Caki2 (cell line): ENCODE measurements at regions not wholly inside any gene's neighbourhood (a gene's known extent, or its start where the extent isn't known, plus 50 kb on each side); places are given as distances from the start of the nearest gene placed in this dataset.
"Not testable (repeated sequence)": the region's sequence is repeated elsewhere in the genome, so short reads cannot be mapped to it uniquely, and the experiment has no call there.

ENCODE experiments used
- DNase-seq: peaks from one replicate; pipeline ENCODE4 v3.0.0-alpha.2; 2015; ENCODE audit warnings: low read depth
- in situ Hi-C: cut with HindIII; loops from 2 replicates; pipeline ENCODE4 v1.10.0; 2016; ENCODE audit warnings: low sequenced_read_pairs, low pct_unique_long_range_greater_than_20kb, mixed read lengths

GRCh38 chr7:68839014-68839413 lies 759.3 kb upstream of the AUTS2 start:
- DNase-seq = no peak
- in situ Hi-C loops = no loop called here

DNA sequence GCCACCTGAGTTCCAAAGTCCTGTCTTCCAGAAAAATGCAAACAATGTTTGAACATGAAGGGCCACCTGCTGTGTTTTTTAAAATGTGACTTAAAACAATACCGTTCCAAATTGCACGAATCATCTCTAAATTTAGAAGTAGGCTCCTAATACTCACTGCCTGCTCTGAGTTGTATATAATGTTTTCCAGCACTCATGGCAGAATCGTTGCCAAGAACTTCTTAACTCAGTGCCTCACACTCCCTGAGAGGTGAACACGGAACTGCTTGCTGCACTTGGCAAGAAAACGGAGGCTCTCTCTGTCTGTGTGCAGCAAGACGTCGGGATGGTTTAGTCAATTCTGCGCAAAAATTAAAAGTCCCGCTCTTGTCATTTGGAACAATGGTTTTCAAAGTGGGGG lies 757.3 kb upstream of the AUTS2 start:
- in situ Hi-C loops = no loop called here
- no peak for DNase-seq

GRCh38 chr7:68843985-68844384 lies 754.3 kb upstream of the AUTS2 start:
- DNase-seq, in situ Hi-C loops: not testable (repeated sequence)

DNA sequence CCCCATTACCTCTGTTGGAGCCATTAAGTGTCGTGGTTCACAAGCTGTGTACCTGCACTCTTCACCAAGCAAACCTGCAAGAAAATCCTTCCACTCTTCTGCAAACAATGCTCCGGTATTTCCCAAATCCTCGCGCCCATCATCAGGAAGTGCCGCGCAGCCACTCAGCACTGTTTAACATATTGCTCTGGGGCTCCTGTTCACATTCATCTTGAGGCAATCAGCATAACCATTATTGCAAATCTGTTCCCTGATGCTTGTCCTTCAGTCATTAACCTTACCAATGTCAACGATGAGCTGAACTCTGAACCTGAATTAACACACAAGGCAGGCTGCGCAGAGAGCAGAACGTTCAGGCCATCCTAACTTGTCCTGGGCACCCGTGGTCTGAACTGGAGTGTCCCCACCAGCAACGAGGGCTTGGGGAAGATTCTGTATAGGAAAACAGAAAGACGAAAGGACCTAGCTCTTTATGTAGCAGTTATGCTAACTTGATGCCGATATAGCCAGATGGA lies 751.4 kb upstream of the AUTS2 start:
- in situ Hi-C loops = no loop called here
- DNase-seq = no peak

GRCh38 chr7:68853254-68853653 lies 745.0 kb upstream of the AUTS2 start:
- no peak for DNase-seq
- in situ Hi-C loops = no loop called here

DNA sequence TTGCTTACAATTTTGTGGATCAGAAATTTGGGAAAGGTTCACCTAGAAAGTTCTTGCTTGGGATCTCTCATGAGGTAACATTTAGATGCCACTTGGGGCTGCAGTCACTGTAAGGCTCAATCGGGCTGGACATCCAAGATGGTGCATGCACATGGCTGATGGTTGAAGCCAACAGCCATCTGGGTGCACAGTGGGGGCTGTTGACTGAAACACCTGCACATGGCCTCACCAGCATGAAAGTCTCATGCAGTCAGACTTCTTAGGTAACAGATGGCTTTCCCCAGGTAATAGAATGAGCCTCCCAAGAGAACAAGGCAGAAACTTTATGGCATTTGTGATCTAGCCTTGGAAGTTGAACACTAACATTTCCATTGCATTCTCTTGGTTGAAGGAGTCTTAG lies 740.7 kb upstream of the AUTS2 start:
- in situ Hi-C loops = no loop called here
- DNase-seq = no peak

DNA sequence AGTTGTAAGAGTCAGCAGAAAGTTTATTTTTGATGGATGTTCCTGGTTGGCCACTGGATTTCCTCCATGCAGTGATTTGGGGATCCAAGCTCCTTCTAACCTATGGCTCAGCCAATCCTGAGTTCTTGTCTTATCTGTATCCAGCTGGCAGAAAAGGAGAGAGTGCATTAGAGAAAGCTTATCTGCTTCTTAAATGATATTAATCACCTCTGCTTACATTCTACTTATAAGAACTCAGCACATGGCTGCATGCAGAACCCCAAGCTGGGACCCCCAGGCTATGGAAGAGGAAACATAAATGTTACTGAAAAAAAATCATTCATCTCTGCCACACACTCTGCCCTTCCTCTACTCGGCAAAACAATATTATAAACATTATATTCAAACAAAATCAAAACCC lies 739.8 kb upstream of the AUTS2 start:
- in situ Hi-C loops = no loop called here
- DNase-seq = no peak

- no peak for DNase-seq
- in situ Hi-C loops = no loop called here
These were observed 737.1 kb upstream of the AUTS2 start for GRCh38 chr7:68861171-68861570.

DNA sequence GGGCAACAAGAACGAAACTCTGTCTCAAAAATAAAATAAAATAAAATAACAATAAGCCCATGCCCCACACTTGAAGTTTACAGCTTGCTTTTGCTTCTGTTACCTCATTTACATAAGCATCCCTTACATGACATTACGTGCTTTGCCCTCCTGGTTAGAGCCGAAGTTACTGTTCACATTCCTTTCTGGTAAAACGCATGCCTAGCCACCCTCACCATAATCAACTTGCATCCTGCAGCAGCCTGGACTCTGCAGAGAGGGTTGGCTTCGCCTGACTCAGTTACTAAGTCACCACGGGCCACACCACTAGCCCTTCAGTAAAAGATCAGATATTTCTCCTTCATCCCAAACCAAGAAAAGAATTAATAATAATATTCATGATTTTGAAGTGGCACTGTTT lies 736.0 kb upstream of the AUTS2 start:
- in situ Hi-C loops = no loop called here
- no peak for DNase-seq

- no peak for DNase-seq
- in situ Hi-C loops = no loop called here
These were observed 735.5 kb upstream of the AUTS2 start for GRCh38 chr7:68862736-68863135.

GRCh38 chr7:68865351-68866199 lies 732.7 kb upstream of the AUTS2 start:
- peak; percentile 21 for DNase-seq
- in situ Hi-C loops = no loop called here

GRCh38 chr7:68866200-68866570 lies 732.1 kb upstream of the AUTS2 start:
- DNase-seq = no peak
- in situ Hi-C loops = no loop called here

GRCh38 chr7:68866721-68867120 lies 731.6 kb upstream of the AUTS2 start:
- DNase-seq, in situ Hi-C loops: not testable (repeated sequence)

GRCh38 chr7:68868978-68869377 lies 729.3 kb upstream of the AUTS2 start:
- DNase-seq = no peak
- in situ Hi-C loops = no loop called here

DNA sequence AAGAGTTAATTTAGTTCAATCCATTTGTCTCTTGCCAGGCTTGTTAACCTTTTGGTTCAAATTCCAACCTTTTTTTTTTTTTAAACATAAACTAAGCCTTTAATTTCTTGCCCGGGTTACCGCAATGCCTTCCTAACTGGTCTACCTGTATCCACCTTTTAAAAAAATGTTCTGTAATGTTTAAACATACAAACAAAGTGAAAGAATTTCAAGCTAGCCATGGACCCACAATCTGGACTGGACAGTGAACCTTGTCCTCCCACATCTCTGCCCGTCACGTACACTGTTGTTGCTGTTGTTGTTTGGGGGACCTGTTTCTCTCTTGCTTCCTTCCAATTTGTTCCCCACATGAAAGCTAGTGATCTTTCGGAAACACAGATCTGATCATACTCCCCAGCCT lies 724.7 kb upstream of the AUTS2 start:
- in situ Hi-C loops = no loop called here
- no peak for DNase-seq

- DNase-seq = no peak
- in situ Hi-C loops = no loop called here
These were observed 722.4 kb upstream of the AUTS2 start for GRCh38 chr7:68875857-68876256.

GRCh38 chr7:68887116-68887515 lies 711.2 kb upstream of the AUTS2 start:
- DNase-seq = peak; percentile 27
- in situ Hi-C loops = not testable (repeated sequence)

DNA sequence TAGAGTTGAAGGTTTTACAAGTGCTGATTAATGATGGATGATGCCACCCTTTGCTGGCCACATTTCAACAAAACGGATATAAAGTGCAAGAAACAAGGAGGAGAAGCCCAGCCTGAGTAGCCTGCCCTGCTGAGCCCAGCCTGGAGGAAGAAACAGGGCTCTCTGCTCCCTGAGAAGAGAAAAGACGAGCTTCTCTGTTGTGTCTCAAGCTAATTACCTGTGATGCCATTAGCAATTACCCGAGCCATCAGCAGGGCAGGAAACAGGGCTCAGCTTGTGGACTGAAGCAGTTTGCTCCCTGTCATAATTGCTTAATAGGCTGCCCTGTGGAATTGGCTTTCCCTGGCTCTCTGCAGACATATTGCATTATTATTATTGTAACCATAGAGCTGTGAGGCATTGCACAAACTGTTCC lies 709.3 kb upstream of the AUTS2 start:
- no peak for DNase-seq
- in situ Hi-C loops = no loop called here

- in situ Hi-C loops = no loop called here
- peak; percentile 86 for DNase-seq
These were observed 706.0 kb upstream of the AUTS2 start for GRCh38 chr7:68892236-68892635.

- in situ Hi-C loops = no loop called here
- DNase-seq = no peak
These were observed 704.9 kb upstream of the AUTS2 start for GRCh38 chr7:68893411-68893810.
